GM18508 (cell line): ENCODE measurements at regions not wholly inside any gene's neighbourhood (a gene's known extent, or its start where the extent isn't known, plus 50 kb on each side); places are given as distances from the start of the nearest gene placed in this dataset.
"Not testable (repeated sequence)": the region's sequence is repeated elsewhere in the genome, so short reads cannot be mapped to it uniquely, and the experiment has no call there.

ENCODE experiments used
- ATAC-seq: cut with Tn5 transposase; IDR thresholded peaks from one replicate; pipeline ENCODE4 v1.9.1; 2021; ENCODE audit warnings: moderate number of reproducible peaks; ENCODE audit not compliant: insufficient read depth, unreplicated experiment

GRCh38 chr7:109386959-109387358 is 817.3 kb downstream of the DNAJB9 start:
- ATAC-seq, result no peak

DNA sequence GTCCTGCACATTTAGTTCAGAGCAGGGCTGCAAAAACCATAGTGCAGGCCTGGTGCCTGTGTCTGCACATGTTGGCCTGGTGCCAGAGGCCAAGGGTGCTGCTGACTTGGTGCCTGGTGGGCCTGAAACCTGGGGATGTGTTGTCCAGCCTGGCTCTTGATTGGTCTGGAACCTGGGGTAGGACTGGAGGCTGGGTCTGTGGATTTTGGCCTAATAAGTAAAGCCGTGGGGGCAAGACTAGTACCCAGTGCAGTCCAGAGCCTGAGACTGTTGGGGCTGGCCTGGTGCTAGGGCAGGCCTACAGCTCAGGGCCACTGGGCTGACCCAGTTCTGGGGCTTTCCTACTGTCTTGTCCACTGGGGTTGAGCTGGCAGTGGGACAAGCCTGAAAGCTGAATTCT is 817.9 kb downstream of the DNAJB9 start:
- ATAC-seq, result no peak

GRCh38 chr7:109391240-109391639 is 821.6 kb downstream of the DNAJB9 start:
- ATAC-seq, result no peak

- no peak for ATAC-seq
These were observed 832.4 kb downstream of the DNAJB9 start for GRCh38 chr7:109402107-109402506.

- no peak for ATAC-seq
These were observed 838.1 kb downstream of the DNAJB9 start for GRCh38 chr7:109407756-109408155.

DNA sequence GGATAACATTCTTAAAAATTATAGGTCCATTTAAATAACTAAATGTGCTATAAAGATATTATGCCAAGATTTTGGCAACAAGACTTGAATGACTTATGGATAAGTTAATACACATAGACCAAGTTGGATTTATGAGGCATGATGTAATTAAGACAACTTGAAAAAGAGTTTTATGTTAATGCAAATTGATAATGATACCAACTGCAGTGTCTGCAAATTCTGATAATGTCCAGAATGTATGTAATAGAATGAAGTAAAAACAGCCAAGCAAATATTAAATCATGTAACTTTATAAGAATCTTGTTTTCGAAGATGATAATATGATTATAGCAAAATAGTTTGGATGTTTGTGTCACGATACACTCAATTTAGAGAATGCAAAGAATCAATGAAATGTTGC is 868.3 kb downstream of the DNAJB9 start:
- ATAC-seq, result no peak

- ATAC-seq, result no peak
These were observed 880.1 kb downstream of the DNAJB9 start for GRCh38 chr7:109449760-109450159.

GRCh38 chr7:109456116-109456515 is 886.4 kb downstream of the DNAJB9 start:
- no peak for ATAC-seq

DNA sequence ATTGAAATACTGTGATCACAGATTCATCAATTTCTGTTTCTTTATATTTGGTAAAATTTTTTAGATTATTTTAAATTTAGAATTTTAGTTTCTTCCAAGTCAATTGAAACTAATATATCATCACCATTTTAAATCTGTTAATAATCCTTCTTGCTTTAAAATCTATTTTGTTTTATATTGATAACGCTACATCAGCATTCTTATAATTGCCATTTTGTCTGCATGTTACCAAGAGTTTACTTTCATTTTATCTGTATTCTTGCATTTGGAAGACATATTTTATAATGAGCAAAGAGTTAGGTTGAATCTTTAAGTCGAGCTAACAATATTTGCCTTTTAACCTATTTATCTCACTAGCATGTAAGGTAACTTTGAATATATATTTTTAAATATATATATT is 890.6 kb downstream of the DNAJB9 start:
- ATAC-seq, result no peak

DNA sequence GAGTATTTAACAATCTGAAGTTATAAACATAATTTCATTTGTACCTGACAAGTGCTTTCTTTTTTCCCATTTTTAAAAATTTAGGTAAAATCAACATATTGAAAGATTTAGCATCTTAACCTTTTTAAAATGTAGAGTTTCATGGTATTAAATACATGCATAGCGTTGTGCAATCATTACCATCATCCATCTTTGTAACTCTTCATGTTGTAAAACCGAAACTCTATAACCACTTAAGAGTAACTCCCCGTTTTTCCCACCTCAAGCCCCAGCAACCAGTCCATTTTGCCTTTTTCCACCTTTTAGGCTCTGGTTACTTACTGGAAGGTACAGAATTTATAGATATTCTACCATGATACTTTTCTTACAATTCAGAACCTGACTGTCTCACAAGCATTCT is 892.5 kb downstream of the DNAJB9 start:
- ATAC-seq, result no peak

DNA sequence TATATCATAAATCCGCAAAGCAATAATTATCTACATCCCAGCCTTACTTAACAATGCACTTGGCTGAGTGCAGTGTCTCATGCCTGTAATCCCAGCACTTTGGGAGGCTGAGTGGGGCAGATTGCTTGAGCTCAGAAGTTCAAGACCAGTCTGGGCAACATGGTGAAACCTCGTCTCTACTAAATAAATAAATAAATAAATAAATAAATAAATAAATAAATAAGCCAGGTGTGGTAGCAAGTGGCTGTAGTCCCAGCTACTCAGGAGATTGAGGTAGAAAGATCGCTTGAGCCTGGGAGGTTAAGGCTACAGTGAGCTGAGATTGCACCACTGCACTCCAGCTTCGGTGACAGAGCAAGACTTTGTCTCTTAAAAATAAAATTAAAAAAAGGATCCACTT is 898.1 kb downstream of the DNAJB9 start:
- ATAC-seq, result not testable (repeated sequence)

DNA sequence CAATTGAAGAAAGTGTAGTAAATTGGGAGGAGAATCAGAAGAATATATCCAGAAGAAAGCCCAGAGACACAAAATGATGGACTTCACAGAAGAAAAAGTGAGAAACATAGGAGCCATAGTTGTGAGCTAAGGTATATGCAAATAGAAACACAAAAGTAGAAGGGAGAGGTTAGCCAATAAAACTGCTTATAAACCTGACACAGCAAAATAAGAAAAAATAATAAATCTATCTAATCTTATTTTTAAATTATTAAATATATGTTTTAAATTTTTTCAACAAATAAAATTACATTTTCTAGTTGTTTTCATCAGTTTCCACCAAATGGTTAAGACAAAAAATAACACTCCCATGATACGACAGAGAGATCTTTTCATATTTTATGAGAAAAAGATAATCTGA is 903.5 kb downstream of the DNAJB9 start:
- ATAC-seq, result no peak

DNA sequence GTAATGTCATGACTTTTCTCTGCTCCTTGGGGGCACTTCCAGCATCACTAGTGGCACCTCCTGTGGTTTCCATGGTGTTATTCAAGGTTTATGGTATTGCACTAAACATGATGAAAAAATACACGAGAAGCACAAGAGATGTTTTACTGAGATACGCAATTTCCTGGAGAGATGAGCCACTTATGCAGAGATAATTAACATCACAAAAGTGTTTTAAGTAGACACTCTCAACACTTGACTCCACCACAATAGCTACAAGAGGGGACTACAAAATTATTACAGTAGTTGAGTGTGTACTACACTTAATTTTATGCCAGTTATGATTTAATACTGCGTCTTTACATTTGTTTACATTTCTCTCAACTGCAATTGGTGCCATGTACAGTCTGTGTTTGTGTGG is 906.7 kb downstream of the DNAJB9 start:
- ATAC-seq, result no peak

GRCh38 chr7:109479388-109479787 is 909.7 kb downstream of the DNAJB9 start:
- no peak for ATAC-seq

GRCh38 chr7:109490607-109491006 is 920.9 kb downstream of the DNAJB9 start:
- not testable (repeated sequence) for ATAC-seq

DNA sequence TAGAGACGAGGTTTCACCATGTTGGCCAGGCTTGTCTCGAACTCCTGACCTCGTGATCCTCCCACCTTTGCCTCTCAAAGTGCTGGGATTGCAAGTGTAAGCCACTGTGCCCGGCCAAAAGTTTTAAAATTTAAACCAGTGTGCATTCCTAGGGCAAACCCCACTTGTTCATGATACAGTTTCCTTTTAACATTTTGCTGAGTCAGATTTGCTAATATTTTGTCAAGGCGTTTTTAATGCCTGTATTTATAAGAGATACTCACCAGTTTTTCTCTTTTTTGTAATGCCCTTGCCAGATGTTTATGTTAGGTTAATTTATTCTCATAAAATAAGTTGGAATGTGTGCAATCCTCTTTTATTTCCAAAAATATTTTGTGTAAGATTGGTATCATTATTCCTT is 927.4 kb downstream of the DNAJB9 start:
- no peak for ATAC-seq

DNA sequence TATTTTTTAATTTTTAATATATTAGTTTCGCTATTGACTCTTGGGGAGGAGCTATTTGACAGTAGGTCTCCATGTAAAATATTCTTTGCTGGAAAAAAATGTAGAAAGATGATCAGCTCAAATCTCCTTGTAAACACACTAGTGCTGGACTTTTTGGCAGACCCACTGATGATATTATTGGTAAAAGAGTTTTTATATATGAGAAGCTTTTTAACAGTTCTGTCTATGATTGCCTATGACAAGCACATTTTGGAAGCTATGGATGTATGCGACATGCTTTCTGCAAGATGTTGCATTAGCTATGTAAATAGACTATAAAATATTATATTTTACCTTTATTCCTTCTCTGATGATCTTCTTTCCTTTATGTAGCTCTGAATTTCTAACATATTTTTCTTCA is 928.5 kb downstream of the DNAJB9 start:
- no peak for ATAC-seq

- no peak for ATAC-seq
These were observed 933.7 kb downstream of the DNAJB9 start for GRCh38 chr7:109503421-109503820.

GRCh38 chr7:109522585-109522984 is 952.9 kb downstream of the DNAJB9 start:
- no peak for ATAC-seq

DNA sequence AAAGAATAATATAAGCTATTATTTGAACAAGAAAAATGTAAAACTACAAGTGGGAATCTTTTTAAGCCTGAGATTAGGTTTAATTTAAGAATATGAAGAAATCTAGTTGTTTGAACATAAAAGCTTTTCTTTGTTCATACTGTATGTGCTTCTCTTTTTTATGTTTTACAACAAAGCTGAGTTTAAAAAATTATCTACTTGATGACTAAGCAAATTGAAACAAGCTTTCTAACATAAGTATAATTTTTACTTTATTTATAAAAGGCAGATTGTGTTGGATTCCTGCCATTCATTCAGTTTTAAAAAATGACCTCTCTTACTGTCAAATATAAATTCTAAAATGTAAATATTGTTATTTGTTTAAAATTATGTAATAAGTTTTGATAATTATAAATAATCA is 958.2 kb downstream of the DNAJB9 start:
- ATAC-seq, result no peak

GRCh38 chr7:109529712-109530111 is 960.0 kb downstream of the DNAJB9 start:
- ATAC-seq, result no peak

- ATAC-seq, result no peak
These were observed 962.8 kb downstream of the DNAJB9 start for GRCh38 chr7:109532262-109532992.

- ATAC-seq, result no peak
These were observed 976.0 kb downstream of the DNAJB9 start for GRCh38 chr7:109545686-109546085.
